ENCODE measurements at regions not wholly inside any gene's neighbourhood (a gene's known extent, or its start where the extent isn't known, plus 50 kb on each side); places are given as distances from the start of the nearest gene placed in this dataset.
"Not testable (repeated sequence)": the region's sequence is repeated elsewhere in the genome, so short reads cannot be mapped to it uniquely, and the experiment has no call there.

- Histone ChIP-seq H3K4me3 (ENCODE audit: low read depth in 1 of 2, low read length in 2 of 2) (no peak overlapping the region), H3K27ac (ENCODE audit: low read length) (no peak overlapping the region), H3K4me1 (ENCODE audit: control insufficient read depth in 1 of 2, insufficient read depth in 2 of 2, low read length in 2 of 2) (peaks cover 0 to 3% of the 10 kb centered on the region in 2 donors), H3K27me3 (ENCODE audit: low read depth, low read length) (no peaks in the 10 kb centered on the region), H3K9me3 (ENCODE audit: control insufficient read depth in 1 of 2, low read length in 2 of 2) (no peaks in the 10 kb centered on the region), H3K36me3 (ENCODE audit: control insufficient read depth in 1 of 2, insufficient read depth in 2 of 2, low read length in 2 of 2) (no peaks in the 10 kb centered on the region)
These were observed 293.2 kb downstream of the DUSP6 start for GRCh38 chr12:89059056-89059455.

GRCh38 chr12:89058402-89058801 is 293.9 kb downstream of the DUSP6 start:
- H3K27me3 ChIP-seq (ENCODE audit: low read depth, low read length), result no peaks in the 10 kb centered on the region
- peaks cover 0 to 3% of the 10 kb centered on the region in 2 donors for H3K4me1 ChIP-seq (ENCODE audit: control insufficient read depth in 1 of 2, insufficient read depth in 2 of 2, low read length in 2 of 2)
- H3K4me3 ChIP-seq (ENCODE audit: low read depth in 1 of 2, low read length in 2 of 2), result no peak overlapping the region
- H3K9me3 ChIP-seq (ENCODE audit: control insufficient read depth in 1 of 2, low read length in 2 of 2), result no peaks in the 10 kb centered on the region
- H3K27ac ChIP-seq (ENCODE audit: low read length), result no peak overlapping the region
- no peaks in the 10 kb centered on the region for H3K36me3 ChIP-seq (ENCODE audit: control insufficient read depth in 1 of 2, insufficient read depth in 2 of 2, low read length in 2 of 2)

GRCh38 chr12:89053817-89054216 is 298.5 kb downstream of the DUSP6 start:
- H3K9me3 ChIP-seq (ENCODE audit: control insufficient read depth in 1 of 2, low read length in 2 of 2); H3K27me3 ChIP-seq (ENCODE audit: low read depth, low read length); H3K4me3 ChIP-seq (ENCODE audit: low read depth in 1 of 2, low read length in 2 of 2); H3K36me3 ChIP-seq (ENCODE audit: control insufficient read depth in 1 of 2, insufficient read depth in 2 of 2, low read length in 2 of 2); H3K27ac ChIP-seq (ENCODE audit: low read length); H3K4me1 ChIP-seq (ENCODE audit: control insufficient read depth in 1 of 2, insufficient read depth in 2 of 2, low read length in 2 of 2): not testable (repeated sequence)

GRCh38 chr12:89051065-89051677 is 301.1 kb downstream of the DUSP6 start:
- H3K27ac ChIP-seq (ENCODE audit: low read length), result no peak overlapping the region
- no peaks in the 10 kb centered on the region for H3K4me1 ChIP-seq (ENCODE audit: control insufficient read depth in 1 of 2, insufficient read depth in 2 of 2, low read length in 2 of 2)
- H3K27me3 ChIP-seq (ENCODE audit: low read depth, low read length), result no peaks in the 10 kb centered on the region
- no peak overlapping the region for H3K4me3 ChIP-seq (ENCODE audit: low read depth in 1 of 2, low read length in 2 of 2)
- H3K9me3 ChIP-seq (ENCODE audit: control insufficient read depth in 1 of 2, low read length in 2 of 2), result no peaks in the 10 kb centered on the region
- no peaks in the 10 kb centered on the region for H3K36me3 ChIP-seq (ENCODE audit: control insufficient read depth in 1 of 2, insufficient read depth in 2 of 2, low read length in 2 of 2)

- Histone ChIP-seq H3K4me1 (ENCODE audit: control insufficient read depth in 1 of 2, insufficient read depth in 2 of 2, low read length in 2 of 2) (no peaks in the 10 kb centered on the region), H3K9me3 (ENCODE audit: control insufficient read depth in 1 of 2, low read length in 2 of 2) (no peaks in the 10 kb centered on the region), H3K4me3 (ENCODE audit: low read depth in 1 of 2, low read length in 2 of 2) (no peak overlapping the region), H3K36me3 (ENCODE audit: control insufficient read depth in 1 of 2, insufficient read depth in 2 of 2, low read length in 2 of 2) (no peaks in the 10 kb centered on the region), H3K27me3 (ENCODE audit: low read depth, low read length) (no peaks in the 10 kb centered on the region), H3K27ac (ENCODE audit: low read length) (no peak overlapping the region)
These were observed 304.4 kb downstream of the DUSP6 start for GRCh38 chr12:89047856-89048418.

- H3K36me3 ChIP-seq (ENCODE audit: control insufficient read depth in 1 of 2, insufficient read depth in 2 of 2, low read length in 2 of 2), result no peaks in the 10 kb centered on the region
- no peaks in the 10 kb centered on the region for H3K27me3 ChIP-seq (ENCODE audit: low read depth, low read length)
- H3K27ac ChIP-seq (ENCODE audit: low read length), result no peak overlapping the region
- H3K4me3 ChIP-seq (ENCODE audit: low read depth in 1 of 2, low read length in 2 of 2), result no peak overlapping the region
- no peaks in the 10 kb centered on the region for H3K9me3 ChIP-seq (ENCODE audit: control insufficient read depth in 1 of 2, low read length in 2 of 2)
- H3K4me1 ChIP-seq (ENCODE audit: control insufficient read depth in 1 of 2, insufficient read depth in 2 of 2, low read length in 2 of 2), result no peaks in the 10 kb centered on the region
These were observed 311.2 kb downstream of the DUSP6 start for GRCh38 chr12:89041078-89041477.

- H3K27ac ChIP-seq (ENCODE audit: low read length), result no peak overlapping the region
- no peaks in the 10 kb centered on the region for H3K9me3 ChIP-seq (ENCODE audit: control insufficient read depth in 1 of 2, low read length in 2 of 2)
- H3K4me1 ChIP-seq (ENCODE audit: control insufficient read depth in 1 of 2, insufficient read depth in 2 of 2, low read length in 2 of 2), result no peaks in the 10 kb centered on the region
- H3K4me3 ChIP-seq (ENCODE audit: low read depth in 1 of 2, low read length in 2 of 2), result no peak overlapping the region
- no peaks in the 10 kb centered on the region for H3K36me3 ChIP-seq (ENCODE audit: control insufficient read depth in 1 of 2, insufficient read depth in 2 of 2, low read length in 2 of 2)
- H3K27me3 ChIP-seq (ENCODE audit: low read depth, low read length), result no peaks in the 10 kb centered on the region
These were observed 311.9 kb downstream of the DUSP6 start for GRCh38 chr12:89040146-89040964.

- Histone ChIP-seq H3K27ac (ENCODE audit: low read length) (no peak overlapping the region), H3K4me3 (ENCODE audit: low read depth in 1 of 2, low read length in 2 of 2) (no peak overlapping the region), H3K9me3 (ENCODE audit: control insufficient read depth in 1 of 2, low read length in 2 of 2) (no peaks in the 10 kb centered on the region), H3K27me3 (ENCODE audit: low read depth, low read length) (no peaks in the 10 kb centered on the region), H3K36me3 (ENCODE audit: control insufficient read depth in 1 of 2, insufficient read depth in 2 of 2, low read length in 2 of 2) (no peaks in the 10 kb centered on the region), H3K4me1 (ENCODE audit: control insufficient read depth in 1 of 2, insufficient read depth in 2 of 2, low read length in 2 of 2) (no peaks in the 10 kb centered on the region)
These were observed 313.3 kb downstream of the DUSP6 start for GRCh38 chr12:89038831-89039512.

- no peaks in the 10 kb centered on the region for H3K27me3 ChIP-seq (ENCODE audit: low read depth, low read length)
- H3K9me3 ChIP-seq (ENCODE audit: control insufficient read depth in 1 of 2, low read length in 2 of 2), result no peaks in the 10 kb centered on the region
- H3K36me3 ChIP-seq (ENCODE audit: control insufficient read depth in 1 of 2, insufficient read depth in 2 of 2, low read length in 2 of 2), result no peaks in the 10 kb centered on the region
- no peak overlapping the region for H3K4me3 ChIP-seq (ENCODE audit: low read depth in 1 of 2, low read length in 2 of 2)
- no peak overlapping the region for H3K27ac ChIP-seq (ENCODE audit: low read length)
- no peaks in the 10 kb centered on the region for H3K4me1 ChIP-seq (ENCODE audit: control insufficient read depth in 1 of 2, insufficient read depth in 2 of 2, low read length in 2 of 2)
These were observed 319.2 kb downstream of the DUSP6 start for GRCh38 chr12:89033062-89033461.

GRCh38 chr12:89029961-89030360 is 322.3 kb downstream of the DUSP6 start:
- no peak overlapping the region for H3K4me3 ChIP-seq (ENCODE audit: low read depth in 1 of 2, low read length in 2 of 2)
- H3K27me3 ChIP-seq (ENCODE audit: low read depth, low read length), result no peaks in the 10 kb centered on the region
- no peaks in the 10 kb centered on the region for H3K9me3 ChIP-seq (ENCODE audit: control insufficient read depth in 1 of 2, low read length in 2 of 2)
- H3K4me1 ChIP-seq (ENCODE audit: control insufficient read depth in 1 of 2, insufficient read depth in 2 of 2, low read length in 2 of 2), result no peaks in the 10 kb centered on the region
- no peak overlapping the region for H3K27ac ChIP-seq (ENCODE audit: low read length)
- no peaks in the 10 kb centered on the region for H3K36me3 ChIP-seq (ENCODE audit: control insufficient read depth in 1 of 2, insufficient read depth in 2 of 2, low read length in 2 of 2)

GRCh38 chr12:89024580-89024979 is 327.7 kb downstream of the DUSP6 start:
- no peaks in the 10 kb centered on the region for H3K36me3 ChIP-seq (ENCODE audit: control insufficient read depth in 1 of 2, insufficient read depth in 2 of 2, low read length in 2 of 2)
- H3K27ac ChIP-seq (ENCODE audit: low read length), result no peak overlapping the region
- H3K9me3 ChIP-seq (ENCODE audit: control insufficient read depth in 1 of 2, low read length in 2 of 2), result no peaks in the 10 kb centered on the region
- H3K4me3 ChIP-seq (ENCODE audit: low read depth in 1 of 2, low read length in 2 of 2), result no peak overlapping the region
- no peaks in the 10 kb centered on the region for H3K27me3 ChIP-seq (ENCODE audit: low read depth, low read length)
- H3K4me1 ChIP-seq (ENCODE audit: control insufficient read depth in 1 of 2, insufficient read depth in 2 of 2, low read length in 2 of 2), result no peaks in the 10 kb centered on the region
